NCI-H774 (cell line): ENCODE measurements at regions not wholly inside any gene's neighbourhood (a gene's known extent, or its start where the extent isn't known, plus 50 kb on each side); places are given as distances from the start of the nearest gene placed in this dataset.

Source experiments
- DNase-seq: peaks from one replicate; lab custom pipeline; 2025; lab: John Stamatoyannopoulos, UW

DNA sequence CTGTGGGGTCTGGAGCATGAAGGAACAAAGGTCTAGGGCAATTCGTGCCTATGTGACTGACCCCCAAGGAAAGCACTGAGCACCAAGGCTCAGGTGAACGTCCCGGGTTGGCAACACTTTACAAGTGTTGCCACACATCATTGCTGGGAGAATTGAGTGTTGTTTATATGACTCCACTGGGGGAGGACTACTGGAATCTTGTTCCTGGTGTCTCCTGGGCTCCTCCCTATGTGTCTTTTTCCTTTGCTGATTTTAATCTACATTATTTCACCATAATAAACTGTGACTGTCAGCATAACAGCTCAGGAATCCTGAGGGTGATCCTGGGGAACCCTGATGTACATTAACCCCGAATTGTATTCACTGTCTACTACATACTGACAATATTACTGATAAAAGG, 207.7 kb upstream of the BMP2 start:
- no peak for DNase-seq

DNA sequence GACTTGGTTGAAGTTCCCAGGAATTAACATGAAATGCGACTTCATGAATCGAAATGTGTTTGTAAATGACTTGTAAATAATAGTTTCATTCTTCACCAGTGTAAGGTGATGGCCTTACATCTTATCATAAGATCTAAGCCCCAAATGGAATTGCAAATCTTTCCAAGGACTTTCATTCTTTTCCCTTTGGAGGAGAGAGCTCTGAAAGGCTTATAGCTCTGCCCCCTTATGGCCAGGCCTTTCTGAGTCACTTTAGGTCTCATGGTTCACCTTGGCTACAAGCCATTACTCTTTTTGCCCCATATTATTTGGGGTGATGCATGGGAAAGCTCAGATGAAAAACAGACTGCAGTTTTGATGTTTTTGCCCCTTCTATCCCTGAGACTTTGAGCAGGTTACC, 209.1 kb upstream of the BMP2 start:
- DNase-seq, result no peak

DNA sequence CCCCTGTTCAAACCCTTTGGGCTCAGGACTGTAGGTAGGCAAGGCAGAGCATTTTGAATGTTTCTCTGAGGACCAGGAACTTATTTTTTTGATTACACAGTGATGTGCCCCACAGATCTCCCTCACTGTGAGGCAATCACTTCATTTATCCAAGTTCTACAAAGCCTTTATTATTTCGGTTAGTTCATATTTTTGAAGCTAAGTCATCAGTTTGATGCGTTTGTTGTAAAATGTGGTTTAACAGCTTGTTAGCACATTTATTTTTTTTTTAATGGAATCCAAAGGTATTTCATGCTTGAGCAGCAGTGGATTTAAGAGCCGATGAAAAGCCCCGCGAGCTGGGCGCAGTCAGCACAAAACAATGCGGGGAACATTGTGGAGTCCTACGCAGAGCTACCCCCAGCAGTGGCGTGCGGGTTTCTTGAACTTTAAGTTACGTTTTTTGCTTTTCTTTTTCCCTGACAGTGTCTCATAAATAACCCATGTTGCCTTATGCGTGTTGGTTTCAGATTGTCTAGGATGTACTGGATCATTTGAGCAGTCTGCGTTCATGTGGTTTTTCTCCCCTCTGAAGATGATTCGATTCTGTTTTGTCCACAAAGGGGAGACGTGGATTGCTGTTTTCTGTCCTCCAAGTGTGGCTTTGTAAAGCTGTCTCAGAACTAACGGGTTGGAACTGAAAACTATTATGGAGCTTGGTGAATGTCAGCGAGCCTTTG, 233.6 kb upstream of the BMP2 start:
- no peak for DNase-seq

DNA sequence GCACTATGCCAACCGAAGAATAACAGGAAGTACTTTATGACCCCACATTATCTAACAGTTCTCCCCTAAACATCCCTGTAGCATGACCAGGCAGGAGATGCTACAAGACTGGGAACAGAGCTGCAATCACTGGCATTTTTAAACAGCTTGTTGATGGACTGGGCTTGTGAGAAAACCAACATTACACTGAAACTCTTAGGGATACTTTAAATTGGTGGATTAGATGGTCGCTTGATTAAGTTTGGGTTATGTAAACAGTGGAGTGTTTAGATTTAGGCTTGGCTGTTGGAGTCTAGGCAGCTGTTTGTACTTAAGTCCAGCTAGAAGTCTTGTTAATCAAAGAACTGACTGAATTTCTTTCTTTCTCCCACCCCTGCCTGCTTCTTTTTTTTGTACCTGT, 234.1 kb upstream of the BMP2 start:
- DNase-seq, result no peak

DNA sequence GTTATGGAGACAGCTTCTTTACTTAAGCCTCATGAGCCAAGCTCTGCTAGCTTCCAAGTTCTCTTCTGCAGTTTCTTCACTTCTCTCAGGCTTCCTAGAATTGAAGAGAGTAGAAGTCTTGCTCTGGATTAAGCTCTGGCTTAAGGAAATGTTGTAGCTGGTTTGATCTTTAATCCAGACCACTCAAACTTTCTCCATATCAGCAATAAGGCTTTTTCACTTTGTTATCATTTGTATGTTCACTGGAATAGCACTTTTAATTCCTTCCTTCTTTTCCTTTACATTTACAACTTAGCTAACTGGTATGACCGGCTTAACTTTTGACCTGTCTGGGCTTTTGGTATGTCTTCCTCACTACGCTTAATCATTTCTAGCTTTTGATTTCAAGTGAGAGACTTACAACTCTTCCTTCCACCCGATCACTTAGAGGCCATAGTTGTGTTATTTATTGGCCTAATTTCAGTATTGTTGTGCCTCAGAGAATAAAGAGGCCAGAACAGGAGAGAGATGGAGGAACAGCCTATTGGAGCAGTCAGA, 236.6 kb upstream of the BMP2 start:
- no peak for DNase-seq

DNA sequence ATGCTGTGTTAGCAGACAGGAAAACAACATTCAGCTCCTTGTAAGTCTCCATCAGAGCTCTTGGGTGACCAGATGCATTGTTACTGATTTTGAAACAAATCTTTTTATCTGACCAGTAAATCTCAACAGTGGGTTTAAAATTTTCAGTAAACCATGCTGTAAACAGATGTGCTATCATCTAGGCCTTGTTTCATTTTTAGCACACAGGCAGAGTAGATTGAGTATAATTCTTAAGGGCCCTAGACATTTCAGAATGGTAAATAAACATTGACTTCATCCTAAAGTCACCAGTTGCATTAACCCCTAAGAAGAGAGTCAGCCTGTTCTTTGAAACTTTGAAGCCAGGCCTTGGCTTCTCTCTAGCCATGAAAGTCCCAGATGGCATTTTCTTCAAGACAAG, 237.2 kb upstream of the BMP2 start:
- no peak for DNase-seq

DNA sequence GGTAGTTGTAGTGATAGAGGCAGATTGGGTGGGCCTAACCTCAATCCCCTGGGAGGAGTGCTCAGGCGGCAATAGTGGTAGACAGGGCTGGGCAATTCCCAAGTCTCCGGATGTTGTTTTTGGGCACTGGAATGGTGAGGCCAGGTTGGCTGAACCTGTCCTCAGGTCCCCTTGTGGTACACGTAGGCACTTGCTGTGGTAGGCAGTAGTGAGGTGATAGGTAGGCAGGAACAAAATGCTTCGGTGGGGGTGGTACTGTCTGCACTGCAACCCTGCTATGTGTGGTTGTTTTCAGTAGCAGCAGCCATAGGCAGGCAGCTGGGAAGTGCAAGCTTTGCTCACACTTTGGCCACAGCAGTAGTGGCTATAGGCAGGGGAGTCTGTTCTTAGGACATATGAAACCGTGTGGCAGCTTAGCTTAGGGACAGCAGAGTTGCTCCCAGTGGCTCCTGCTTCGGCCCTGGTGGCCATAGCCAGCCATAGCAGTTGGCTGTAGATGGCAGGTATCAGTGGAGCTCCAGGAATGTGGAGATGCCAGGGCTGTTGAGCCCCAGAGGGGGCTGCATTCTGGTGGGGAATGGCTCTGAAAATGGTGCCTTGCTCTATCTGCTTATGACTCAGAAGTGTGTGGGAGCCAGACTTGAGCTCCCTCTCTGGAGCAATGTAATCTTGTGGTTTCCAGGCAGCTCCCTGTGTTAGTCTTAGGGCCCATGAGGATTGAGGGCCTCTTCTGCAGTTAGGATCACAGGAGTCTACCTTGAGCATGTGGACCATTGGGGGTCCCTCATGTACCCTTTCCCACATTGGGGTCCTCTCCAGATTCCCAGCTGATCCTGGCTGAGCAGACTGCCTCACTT, 241.8 kb upstream of the BMP2 start:
- DNase-seq, result no peak

DNA sequence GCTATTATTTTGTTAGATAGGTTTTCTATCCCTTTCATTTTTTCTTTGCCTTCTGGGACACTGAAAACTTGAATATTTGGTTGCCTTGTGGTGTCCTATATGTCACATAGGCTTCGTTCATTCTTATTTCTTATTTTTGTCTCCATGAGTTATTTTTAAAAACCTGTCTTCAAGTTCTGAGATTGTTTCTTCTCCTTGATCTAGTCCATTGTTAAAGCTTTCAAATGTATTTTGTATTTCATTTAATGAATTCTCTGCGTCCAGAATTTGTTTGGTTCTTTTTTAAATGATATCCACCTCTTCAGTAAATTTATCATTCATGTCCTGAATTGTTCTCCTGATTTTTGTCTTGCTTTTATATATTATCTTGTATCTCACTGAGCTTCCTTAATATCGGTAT, 243.2 kb upstream of the BMP2 start:
- no peak for DNase-seq

DNA sequence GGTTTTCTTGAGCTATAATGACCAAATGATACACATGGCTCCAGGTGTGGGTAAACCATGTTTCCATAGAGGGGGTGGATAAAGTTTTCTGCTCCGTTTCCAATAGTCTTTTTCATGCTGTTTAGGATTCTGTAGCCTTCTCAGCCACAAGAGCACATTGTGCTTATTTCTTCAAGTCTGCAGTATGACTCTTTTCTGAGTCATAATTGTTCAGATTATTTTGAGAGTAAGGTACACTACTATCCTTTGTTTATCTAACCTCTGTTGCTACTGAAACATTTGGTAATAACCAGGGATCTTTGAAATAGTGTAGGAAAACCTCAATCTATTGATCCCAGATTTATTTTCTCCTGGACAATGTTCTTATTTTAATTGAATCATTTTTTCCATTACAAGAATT, 247.9 kb upstream of the BMP2 start:
- DNase-seq, result no peak

DNA sequence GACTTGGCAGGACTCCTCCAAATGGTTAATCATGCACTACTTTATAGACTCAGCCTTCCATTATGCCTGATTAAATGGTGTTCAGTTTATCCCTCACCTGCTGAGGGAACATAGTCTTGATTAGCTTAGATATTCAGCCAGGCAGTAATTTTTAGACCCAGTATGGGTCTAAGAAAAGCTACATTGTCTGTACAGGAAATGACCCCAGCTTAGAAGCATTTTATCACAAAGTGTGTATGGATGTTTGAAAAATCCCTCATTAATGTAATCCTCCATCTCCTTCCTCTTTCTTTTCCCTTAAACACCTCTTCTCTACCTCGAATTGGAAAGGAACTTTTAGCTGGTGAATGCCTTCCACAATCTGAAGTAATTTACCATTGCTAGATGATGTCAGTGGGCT, 252.2 kb upstream of the BMP2 start:
- no peak for DNase-seq

DNA sequence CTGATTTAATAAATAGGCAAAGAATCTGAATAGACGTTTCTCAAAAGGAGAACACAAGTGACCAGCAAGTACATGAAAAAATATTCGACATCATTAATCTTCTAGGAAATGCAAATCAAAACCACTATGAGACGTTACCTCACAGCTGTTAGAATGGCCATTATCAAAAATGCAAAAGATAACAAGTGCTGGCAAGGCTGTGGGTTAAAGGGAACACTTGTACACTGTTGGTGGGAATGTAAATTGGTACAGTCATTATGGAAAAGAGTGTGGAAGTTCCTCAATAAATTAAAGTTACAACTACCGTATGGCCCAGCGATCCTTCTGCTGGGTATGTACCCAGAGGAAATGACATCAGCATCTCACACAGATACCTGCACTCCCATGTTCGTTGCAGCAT, 253.9 kb upstream of the BMP2 start:
- DNase-seq, result no peak

DNA sequence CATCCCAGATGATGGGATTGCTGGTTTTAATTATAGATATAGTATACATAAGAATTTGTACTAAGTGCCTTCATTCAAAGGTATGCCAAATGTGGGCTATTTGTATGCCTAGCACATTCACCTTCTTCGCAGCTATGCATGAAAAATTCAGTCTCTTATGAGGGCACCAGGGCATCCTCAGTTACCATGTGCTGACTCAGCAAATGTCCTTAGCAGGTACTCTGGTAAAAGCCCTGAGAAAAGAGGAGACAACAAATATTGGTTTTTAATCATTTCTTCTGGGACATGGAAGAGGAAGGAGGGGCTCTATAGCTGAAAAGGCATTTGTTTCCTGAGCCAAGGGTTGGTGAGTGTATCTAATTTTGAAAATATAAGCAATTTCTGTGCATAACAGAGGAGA, 258.1 kb upstream of the BMP2 start:
- DNase-seq, result no peak

DNA sequence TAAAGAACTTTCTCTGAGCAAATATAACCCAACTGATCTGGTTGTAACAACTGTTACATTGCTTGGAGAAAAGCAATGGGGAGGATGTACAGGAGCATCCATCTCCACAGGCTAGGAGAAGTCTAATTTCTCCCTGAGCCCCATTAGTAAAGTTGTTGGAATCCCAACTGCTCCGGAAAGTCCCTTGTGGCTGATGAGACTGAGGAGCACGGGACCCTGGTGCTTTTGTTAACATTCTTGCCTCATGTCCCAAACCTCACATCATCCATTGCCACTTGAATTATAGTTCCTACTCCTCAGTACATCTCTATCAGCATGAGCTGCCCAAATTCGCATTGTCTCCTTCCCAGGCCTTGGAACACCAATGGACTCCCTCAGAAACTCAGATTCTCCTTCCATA, 260.6 kb upstream of the BMP2 start:
- DNase-seq, result no peak

DNA sequence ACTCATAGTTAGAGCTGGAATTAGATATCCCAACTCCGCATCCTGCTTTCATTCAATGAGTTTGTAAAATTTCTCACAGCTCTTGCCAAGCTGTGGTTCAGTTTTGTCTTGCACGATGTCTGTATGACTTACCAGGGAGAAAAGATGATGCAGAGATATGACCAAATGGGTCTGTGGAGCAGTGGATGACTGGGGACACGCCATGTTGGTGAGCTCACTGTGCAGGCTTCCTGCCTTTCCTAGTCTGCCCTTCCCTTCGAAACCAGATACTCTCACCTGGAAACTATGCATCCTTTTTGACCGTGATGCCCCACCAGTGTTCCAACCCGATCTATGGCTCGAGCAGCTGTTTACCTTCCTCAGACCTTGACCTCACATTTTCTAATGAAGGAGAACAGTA, 262.7 kb upstream of the BMP2 start:
- DNase-seq, result no peak

DNA sequence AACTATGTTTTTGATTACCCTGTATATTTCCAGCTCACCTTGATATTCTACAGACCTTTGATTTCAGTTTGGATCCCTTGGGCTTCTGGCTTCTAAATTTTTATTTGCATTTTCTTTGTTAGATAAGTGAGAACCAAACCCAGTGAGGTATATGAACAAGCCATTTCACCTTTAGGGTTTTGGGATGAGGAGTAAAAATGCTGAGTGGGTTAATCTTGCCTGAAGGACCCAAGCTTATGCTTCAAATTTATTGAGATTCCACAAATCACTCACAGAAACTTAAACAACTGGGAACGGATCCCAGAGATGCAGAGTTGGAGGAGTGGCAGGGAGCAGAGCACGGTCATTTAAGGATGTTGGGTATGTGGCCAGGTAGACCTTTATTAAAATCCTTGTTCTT, 263.3 kb upstream of the BMP2 start:
- no peak for DNase-seq

DNA sequence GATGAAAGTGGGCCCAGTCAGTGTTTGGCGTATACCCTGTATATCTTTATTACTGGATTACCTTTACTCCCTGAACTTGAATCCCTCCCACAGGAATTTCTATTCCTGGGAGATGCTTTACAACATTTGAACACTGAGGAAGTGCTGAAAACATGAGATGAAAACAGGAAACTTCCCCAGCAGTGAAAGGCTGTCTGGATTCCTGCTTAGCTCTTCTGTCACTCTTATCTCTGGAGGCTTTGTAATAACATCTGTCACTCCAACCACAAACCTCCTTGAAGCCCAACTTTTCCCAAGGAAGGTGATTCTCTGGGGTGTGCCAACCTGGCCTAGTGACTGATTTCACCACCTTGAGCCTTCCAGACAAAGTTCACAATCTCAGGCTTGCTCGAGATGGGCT, 264.5 kb upstream of the BMP2 start:
- DNase-seq, result no peak

DNA sequence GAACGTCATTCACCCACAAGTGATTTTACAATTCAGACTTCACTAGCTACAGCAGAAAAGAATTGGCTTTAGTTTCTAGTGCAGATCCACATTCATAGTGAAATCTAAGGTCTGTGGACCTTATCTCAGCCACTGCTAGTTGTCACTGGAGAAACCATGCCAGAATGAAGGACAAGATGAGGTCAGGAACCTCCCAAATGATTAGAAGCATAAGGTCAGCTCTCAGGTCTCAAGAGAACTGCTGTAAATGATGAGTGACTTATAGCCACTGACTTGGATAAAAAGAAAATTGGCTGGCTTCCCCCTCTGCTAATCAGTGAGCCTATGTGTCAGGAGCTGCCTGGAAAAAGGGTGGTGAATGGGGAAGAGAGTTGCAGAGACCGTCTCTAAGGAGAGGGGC, 265.3 kb upstream of the BMP2 start:
- DNase-seq, result no peak

DNA sequence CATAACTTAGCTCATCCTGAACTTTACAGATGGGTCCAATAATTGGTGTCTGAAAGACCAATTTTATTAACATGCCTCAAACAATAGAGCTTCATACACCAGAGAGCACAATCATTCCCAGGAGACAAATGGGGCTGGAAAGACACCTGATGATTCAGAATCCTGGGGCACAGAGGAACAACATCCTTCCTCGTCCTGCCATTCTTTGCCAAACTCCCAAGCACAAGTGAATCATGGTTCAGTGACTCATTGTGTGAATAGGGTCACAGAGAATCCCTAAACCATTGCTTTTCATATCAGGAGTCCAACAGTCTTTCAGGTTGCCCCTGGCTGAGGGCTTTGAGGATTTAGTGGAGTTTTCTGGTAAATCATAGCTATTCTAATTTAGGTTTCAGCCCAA, 266.4 kb upstream of the BMP2 start:
- no peak for DNase-seq

DNA sequence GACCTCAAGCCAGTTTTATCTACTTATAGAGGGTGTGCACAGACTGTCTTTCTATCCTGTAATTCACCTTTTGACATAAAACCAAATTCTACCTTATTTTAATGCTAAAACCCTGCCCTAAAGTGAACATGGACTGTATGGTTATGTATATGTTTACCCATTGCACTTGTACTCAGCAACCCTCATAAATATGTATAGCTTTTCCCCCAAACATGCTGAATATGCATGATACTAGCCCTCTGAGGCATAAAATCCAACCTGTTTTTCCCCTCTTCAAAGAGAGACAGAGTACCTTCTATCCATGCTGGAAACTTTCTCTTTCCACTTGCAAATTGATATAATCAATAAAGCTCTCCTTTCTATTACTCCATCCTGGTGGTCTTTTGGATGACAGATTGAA, 267.9 kb upstream of the BMP2 start:
- DNase-seq, result no peak

DNA sequence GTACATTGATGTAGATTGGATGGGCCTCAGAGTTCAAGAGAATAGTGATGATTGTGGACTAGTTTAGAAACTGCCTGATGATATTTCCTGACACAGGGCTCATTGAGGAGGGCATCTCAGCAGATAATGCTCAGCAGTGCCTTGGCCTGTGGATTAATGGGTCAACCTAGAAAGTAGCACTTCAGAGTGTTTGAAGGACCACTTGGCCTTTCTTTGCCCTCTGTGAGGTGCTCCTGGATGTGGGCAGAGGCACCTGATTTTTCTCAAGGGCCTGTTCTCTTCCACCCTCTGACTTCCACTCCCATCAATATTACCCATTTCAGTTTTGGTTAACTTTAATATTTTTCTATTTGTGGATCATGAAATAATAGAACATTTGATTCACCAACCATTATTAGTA, 270.6 kb upstream of the BMP2 start:
- no peak for DNase-seq

DNA sequence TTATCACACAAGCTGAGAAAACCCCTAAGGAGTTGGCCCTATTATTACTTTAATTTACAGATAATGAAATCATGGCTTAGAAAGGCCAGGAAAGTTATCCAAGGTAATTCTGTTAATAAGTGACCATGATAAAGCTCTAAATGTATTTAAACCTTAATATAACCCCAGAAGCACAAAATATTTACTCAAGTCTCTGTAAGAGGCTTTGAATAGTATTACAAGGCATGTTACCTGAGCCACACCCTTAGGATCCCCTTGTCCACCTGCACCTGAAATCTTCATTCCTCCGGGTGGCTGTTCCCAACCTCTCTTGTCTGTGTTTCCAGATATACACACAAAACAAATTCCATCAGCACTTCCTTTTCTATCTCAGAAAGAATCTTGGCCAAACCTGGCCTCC, 271.6 kb upstream of the BMP2 start:
- no peak for DNase-seq

DNA sequence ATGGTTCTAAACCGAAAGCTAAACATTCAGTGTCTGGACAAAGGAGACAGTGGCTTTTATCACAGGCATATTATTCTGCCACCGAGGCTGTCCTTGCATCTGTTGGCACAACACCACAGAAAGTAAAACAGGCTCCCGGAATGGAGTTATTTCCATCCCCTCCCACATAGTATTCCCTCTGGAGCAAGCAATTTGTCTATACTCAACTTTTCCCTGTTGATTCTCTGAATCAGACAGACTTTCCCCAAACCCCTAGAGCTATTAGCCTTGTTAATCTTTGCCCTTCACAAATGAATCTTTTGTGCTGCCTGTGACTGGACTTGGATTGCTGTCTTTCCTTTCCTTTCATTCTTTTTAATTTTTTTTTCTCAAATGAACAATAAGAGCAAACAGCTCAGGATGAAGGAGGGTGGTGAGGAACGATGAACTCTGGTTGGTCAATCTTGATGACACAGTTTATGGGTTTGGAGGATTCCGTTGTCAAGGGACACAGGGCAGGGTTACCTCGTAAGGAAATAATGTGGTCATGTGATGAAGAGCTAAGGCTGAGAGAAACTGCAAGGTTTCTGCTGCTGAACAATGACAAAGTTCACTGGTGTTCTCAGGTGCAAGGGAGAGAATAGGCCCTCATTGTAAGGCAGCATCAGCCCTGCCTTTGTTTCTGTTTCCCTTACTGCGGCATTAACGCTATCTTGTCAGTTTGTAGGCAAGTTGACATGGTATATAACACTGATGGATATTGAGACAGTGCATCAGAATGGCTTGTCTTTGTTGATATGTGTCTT, 275.0 kb upstream of the BMP2 start:
- no peak for DNase-seq

DNA sequence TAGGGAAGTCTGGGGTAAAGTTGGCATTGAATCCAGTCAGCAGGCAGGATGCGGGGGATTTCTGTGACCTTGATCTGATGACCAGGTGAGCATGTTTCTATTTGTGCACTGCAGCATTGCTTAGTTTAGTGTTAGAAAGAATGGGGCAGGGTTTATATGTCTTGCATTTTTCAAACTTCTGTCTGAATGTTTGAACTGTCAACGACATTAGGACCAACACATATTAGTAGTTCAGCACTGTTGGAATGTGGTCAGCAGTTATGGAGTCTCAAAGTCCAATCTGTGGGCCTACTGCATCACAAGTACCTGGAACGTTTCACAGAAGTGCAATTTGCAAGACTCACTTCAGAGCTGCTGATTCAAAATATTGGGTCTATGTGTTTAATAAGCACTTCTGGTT, 276.6 kb upstream of the BMP2 start:
- no peak for DNase-seq
